HG02642 (cell line): ENCODE measurements at regions not wholly inside any gene's neighbourhood (a gene's known extent, or its start where the extent isn't known, plus 50 kb on each side); places are given as distances from the start of the nearest gene placed in this dataset.

Experiments
- ATAC-seq: cut with Tn5 transposase; IDR thresholded peaks from one replicate; pipeline ENCODE4 v1.9.1; 2021; ENCODE audit warnings: mild to moderate bottlenecking; ENCODE audit not compliant: unreplicated experiment, poor library complexity

DNA sequence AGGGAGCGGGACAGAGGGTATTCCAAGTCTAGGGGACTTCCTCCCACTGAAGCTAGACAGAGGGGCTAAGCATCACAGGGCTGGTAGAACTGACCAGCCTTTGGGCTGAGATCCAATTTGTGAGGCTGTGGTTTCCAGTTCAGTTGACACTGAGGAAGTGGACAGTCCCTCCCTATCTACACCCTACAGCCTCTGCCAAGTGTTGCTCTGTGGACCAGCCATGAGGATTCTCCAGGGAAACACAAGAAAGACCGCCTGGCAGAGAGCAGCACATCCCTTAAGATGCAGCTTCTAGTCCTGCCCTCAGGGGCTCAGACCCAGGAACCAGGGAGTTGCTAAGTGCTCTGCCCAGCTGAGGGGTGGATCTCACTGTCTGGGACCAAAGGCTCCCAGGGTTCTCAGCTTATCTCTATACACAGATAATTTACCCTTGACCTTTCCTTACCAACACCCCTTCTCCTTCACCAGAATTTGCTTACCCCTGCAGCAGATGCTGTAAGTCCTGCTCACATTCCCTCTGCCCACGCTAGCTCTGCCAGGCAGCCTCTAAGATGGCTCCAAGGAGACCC lies 252.0 kb downstream of the SKIDA1 start:
- no peak for ATAC-seq

DNA sequence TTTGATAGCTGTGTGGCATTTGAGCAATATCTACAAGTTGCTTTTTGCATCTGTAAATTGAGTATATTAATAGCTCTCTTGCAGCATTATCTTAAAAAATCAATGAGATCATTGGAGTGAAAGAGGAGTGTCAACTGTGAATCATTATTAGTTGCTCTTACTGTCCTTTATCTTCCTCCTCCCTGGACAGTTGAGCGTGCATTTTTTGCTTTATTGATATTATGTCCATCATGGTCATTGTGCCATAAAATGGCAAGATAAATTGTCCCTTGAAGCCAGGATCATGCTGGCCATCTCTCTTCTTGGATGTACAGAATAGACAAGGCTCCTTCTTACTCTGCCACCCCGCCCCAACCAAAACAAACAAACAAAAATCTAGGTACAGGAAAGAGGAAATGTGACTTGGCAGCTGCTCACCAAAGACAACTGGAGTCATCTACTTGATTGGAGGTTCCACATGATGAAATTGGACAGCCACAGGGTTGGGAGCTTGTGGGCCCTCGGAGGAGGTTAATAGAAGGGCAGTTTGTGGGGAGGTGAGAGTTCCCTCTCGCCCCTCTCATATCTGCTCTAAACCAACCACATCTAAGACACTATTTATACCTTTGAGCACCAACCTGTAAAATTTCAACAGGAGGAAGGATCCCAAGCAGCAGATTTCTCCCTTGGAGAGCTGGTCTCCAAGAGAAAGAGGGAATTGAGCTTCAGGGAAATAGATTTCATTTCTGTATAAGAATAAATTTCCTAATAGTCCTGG lies 252.7 kb downstream of the SKIDA1 start:
- no peak for ATAC-seq

DNA sequence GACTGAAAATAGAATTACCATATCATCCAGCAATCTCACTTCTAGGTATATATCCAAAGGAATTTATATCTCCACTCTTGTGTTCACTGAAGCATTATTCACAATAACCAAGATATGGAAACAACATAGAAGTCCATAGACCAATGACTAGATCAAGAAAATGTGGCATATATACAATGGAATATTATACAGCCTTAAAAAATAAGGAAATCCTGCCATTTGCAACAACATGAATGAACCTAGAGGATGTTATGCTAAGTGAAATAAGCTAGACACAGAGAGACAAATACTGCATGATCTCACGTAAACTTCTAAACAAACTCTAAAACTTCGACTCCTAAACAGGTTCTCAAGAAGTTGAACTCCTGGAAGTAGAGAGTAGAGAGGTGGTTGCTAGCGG lies 254.5 kb downstream of the SKIDA1 start:
- ATAC-seq, result no peak

DNA sequence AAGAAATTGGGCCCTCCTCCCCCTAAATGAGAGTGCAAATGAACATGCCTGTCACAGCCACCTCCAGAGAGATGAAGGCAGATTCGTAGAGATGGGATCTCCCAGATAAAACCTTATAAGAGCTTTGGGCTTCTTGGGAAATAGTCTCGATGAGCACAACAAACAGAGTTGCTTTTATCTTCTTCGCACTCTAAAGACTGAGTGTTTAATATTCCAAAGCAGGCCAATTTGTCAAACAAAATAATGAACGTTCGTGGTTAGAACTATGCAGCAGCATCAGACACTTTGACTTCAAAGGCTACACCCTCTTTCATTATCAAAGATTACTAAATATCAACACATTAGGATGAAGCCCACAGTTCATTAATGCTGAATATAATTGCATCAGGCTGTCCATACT lies 256.2 kb downstream of the SKIDA1 start:
- no peak for ATAC-seq

DNA sequence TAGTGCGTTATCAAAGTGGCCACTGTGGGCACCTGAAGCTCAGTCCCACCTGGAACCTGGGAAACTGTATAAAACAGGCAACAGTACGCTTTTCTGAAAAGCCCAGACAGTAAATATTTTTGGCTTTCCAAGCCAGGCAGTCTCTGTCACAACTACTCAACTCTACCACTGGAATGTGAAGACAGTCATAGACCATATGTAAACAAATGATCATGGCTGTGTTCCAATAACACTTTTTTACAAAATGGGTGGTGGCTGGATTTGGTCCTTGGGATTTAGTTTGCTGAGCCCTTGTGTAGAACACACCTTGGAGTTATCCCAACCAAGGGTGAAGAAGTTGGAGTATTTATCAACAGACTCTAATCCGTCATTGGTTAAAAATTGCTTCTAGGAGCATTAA lies 259.9 kb downstream of the SKIDA1 start:
- no peak for ATAC-seq

DNA sequence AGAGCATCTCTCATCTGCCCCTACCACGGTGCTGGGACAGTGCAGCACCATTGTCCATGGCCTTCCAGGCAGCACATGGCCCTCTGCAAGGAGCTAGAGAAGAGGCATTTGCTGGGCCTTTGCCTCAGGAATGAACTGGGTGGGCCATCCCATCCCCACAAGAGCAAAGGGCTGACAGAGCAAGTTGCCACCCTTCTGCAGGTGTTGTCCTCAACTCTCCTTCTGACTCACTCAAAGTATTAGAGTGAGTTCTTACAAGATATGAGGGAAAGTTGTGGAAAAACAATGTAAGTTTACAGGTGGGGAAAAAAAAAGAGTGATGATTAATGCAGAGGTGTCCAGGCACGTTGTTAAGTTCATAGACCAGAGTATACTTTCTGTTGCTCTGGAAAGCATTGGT lies 261.2 kb downstream of the SKIDA1 start:
- no peak for ATAC-seq

DNA sequence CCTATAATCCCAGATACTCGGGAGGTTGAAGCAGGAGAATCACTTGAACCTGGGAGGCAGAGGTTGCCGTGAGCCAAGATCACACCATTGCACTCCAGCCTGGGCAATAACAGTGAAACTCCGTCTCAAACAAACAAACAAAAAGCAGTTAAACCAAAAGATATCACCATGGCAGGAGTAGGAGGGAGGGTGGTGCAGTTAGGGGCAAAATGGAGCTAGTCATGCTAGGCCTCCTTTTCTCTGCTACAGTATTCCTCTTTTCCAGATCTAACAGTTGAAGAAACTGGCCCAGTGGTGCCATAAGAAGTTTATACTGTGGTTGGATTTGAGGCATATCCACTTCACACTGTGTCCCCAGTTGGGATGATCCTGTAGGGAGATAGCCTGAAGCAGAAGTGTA lies 261.6 kb downstream of the SKIDA1 start:
- no peak for ATAC-seq

DNA sequence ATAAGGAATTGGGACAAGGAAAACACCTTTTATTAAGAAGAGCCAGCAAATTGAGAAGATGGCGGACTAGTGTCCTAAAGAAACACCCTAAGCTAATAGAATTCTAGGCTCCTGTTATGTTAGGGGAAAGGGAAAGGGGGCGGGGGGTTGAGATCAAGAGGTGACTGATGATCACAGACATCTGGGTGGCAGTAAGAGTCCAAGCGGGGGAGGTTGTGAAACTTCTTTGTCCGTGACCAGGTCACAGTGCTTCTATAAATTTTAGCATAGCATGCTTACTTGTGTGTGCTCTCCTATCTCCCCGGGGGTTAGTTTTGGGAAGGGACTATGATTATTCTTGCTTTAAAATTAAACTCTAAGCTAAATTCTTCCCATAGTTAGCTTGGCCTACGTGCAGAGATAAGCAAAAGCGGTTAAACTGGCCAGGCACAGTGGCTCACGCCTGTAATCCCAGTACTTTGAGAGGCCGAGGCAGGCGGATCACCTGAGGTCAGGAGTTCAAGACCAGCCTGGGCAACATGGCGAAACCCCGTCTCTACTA lies 262.1 kb downstream of the SKIDA1 start:
- no peak for ATAC-seq

DNA sequence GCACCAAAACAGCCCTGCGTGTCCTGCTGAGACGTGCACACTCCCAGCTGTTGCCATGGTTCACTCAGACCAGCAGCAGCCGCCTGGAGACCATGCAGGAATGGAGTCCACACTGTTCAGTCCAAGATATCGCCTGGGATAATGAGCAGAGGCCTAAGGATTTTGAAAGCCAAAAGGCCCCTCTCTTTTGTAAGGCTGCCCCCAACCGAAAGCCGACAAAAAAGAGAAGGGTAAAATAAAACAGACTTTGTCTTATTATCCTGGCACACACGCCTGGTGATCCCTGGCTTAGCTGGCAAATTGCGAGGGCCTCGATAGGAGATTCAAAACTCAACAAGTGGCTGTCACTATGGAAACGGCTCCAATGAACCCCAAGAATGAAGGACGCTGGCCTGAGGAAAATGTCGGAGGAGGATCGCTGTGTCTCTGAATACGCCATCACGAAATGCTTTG lies 263.6 kb downstream of the SKIDA1 start:
- ATAC-seq, result no peak

DNA sequence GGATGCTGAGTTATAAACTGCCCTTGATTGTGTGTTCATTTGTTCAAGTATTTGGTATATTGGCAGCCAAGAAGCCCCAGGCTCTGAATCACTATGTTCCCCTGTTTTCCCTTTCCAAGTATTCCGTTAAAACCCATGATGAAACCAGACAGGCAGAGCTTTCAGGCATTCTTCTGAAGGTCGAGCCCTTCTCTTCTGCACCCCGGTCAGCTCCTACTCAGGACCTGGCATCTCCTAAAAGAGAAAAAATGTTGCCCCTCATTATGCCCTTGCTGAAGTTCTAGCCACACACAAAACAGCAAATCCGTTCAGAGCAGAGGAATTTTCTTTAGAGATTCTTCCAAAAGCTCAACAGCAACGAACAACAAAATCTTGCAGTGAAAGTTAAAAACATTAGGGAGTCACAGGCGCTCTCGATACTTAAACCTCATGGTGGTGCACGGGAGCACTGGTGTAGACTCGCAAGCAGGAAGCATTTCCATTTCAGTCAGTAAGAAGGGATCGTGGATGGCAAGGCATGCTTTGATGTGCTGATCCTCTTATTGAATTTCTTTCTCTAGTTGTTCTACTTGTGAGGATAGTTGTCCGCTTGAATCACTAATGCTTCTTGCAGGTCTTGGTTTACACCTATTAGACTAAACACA lies 264.9 kb downstream of the SKIDA1 start:
- ATAC-seq, result no peak

DNA sequence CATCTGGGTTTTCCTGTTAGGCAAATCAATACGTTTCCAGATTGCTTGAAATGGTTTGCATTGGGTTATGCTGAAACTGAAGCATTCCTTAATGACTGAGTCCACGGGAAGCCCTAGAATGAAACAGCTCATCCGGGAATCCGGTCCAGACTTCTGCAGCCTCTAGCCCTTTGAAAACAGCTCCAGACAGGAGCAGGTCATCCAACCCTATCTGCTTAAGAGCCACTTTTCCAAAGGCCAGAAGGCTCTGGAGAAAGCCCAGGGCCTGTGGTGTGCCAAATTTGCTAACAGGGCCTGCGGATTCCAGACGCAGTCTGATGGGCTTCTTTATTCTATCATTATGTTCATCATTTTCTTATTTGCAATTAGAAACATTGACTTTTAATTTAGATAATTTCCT lies 265.4 kb downstream of the SKIDA1 start:
- ATAC-seq, result no peak

DNA sequence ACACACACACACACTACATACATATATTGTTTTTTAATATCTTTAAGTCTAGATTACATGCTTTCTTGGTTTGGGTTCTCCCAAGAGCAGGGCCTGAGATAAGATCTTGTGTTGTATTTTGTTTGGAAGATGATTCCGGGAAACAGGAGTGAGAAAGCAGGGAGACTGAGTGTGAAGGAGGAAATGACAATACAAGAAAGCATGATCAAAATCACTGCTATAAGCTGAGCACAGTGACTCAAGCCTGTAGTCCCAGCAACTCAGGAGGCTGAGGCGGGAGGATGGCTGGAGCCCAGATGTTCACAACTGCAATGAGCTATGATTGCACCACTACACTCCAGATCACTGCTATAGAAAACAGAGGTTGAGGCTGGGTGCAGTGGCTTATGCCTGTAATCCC lies 267.6 kb downstream of the SKIDA1 start:
- no peak for ATAC-seq

DNA sequence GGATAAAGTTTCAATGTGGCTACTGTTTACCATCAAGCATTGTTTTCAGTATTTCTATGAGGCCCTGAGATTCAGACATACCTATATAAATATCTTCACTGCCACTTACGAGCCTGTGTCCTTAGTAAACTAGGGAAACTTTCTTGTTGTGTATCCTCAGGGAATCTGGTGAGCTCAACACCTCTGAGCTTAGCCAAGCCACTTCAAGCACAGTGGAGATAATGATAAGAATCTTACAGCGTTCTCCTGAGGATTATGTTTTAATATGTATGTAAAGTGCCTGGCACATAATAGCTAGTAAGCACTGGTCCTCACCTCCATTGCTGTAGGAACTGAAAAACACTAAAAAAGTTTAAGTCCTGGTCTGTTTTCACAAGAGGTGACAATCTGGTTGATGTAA lies 268.3 kb downstream of the SKIDA1 start:
- ATAC-seq, result no peak

DNA sequence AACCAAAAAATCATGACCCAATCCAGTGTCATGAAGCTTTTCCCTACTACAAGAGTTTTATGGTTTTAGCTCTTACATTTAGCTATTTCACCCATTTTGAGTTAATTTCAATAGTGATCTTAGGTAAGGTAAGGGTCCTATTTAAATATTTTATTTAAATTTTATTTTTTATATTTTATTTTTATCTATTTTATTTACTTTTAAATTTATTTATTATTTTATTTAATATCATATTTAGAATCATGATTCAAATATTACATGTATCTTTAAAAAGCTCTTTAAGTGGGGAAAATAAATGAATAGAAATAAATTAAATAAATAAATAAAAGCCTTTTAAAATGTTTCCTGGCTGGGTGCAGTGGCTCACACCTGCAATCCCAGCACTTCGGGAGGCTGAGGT lies 276.0 kb downstream of the SKIDA1 start:
- no peak for ATAC-seq

DNA sequence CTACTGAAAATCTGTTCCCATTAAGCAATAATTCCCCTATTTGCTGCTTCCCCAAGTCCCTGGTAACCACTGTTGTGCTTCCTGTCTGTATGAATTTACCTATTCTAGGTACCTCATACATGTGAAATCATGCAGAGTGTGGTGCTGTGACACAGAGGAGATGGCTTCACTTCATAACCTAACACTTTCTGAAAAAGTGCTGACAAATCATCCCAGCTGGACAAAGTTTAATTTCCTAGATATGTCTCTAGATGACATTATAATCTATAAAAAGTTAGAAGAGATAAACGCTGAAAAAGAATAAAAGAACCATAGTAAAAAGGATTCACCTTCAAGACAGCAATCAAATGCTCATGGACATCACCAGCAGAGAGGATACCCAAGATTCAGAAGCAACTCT lies 277.9 kb downstream of the SKIDA1 start:
- ATAC-seq, result no peak

DNA sequence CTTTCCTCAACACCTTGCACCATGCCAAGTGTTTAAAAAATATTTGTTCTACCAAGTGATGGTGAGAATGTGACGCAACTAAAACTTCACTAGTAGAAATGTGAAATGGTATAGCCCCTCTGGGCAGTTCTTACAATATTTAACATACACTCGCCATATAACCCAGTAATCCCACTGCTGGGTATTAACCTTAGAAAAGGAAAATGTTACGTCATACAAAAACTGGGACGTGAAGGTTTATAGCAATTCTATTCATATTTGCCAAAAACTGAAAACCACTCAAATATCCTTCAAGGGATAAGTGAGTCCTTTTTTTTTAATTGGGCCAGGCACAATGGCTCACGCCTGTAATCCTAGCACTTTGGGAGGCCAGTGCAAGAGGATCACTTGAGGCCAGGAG lies 279.3 kb downstream of the SKIDA1 start:
- no peak for ATAC-seq

DNA sequence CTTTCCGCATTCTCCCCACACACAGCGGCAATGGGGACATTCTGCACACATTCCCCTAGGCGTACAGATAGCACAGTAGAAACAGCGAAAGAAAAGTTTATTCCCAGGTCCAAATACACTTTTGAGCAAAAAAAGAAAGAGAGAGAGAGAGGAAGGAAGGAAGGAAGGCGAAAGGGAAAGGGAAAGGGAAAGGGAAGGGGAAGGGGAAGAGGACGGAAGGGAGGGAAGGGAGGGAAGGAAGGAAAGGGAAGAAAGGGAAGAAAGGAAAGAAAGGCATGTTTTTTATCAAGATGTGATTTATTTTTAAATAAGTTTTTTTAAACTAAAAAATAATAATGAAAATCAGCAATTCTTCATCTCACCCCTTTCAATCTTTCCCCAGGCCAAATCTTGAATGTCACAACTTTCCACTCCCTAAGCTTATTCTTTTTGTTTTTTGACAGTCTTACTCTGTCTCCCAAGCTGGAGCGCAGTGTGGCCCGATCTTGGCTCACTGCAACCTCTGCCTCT lies 281.7 kb downstream of the SKIDA1 start:
- no peak for ATAC-seq

DNA sequence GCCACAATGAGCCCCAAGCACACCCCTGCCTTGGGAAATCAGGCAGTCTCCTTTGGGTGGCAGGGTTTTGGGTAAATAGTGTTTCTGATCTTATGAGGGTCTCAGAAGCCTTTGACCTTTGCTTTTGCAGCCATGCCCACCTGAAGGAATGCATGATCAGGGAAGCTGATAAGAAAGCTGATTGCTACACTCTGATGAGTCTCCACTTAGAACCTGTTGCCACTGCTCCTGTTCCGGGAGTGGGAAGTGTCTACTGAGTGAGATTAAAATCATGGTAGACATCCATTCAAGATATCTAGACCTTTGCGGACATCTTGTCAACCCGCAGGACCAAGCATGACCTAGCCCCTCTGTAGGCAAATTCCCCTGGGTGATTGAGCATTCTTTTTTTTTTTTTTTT lies 282.6 kb downstream of the SKIDA1 start:
- ATAC-seq, result no peak

DNA sequence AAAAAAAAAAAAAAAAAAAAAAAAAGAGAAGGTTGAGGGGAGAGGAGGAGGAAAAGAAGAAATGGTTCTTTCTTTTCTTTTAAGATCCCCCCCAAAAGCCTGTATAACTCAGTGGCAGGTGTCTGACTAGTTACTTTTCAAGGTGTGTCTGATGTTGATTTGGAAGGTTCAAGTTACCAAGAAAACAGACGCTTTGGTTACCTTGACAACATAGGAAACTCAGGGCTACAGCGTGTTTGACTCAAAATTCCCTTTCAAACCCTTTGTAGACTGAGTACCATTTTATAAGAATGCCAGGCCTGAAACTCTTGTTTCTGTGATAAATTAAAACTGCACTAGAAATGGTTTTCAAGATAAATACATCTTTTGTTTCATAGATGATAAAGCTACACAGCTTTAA lies 286.8 kb downstream of the SKIDA1 start:
- no peak for ATAC-seq

DNA sequence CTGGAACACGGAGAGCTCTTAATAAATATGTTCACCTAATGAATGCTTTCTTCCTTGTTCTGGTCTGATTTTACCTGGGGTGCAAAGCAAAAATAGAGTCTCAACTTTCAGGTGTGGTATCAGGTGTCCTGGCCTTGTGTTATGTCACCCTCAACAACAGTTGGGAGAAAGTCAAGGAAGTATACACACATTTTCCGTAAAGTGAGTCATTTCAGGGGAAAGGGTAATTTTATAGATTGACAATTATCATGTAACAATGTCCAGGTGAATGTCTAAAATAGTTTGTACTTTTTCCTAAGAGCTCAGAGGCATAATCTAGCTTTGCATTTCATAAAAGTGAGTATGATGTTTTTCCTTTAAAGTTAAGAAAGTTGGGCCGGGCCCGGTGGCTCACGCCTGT lies 287.4 kb downstream of the SKIDA1 start:
- ATAC-seq, result no peak

DNA sequence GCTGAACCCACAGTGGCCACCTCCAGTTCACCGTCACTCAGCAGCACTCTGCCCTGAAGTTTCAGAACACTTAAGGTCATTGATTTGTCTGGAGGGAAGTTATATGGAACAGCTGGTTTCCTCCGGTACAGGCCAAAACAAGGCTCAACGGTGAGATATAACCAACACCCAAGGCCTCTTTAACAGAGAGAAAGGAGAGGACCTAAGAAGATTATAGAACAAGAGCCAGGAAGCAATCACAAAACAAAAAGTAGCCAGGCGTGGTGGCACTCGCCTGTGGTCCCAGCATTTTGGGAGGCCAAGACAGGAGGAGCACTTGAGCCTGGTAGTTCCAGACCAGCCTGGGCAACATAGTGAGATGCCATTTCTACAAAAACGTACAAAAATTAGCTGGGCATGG lies 290.7 kb downstream of the SKIDA1 start:
- ATAC-seq, result no peak
